ENCODE measurements at regions not wholly inside any gene's neighbourhood (a gene's known extent, or its start where the extent isn't known, plus 50 kb on each side); places are given as distances from the start of the nearest gene placed in this dataset.

GRCh38 chr13:91074091-91074490 is 273.4 kb upstream of the MIR17HG start:
- Mint-ChIP-seq H3K27me3 (ENCODE audit: low read depth) (no peaks in the 10 kb centered on the region), H3K4me1 (no peaks in the 10 kb centered on the region), H3K9me3 (peaks cover 11% of the 10 kb centered on the region), H3K27ac (no peak overlapping the region), H3K36me3 (no peaks in the 10 kb centered on the region), H3K4me3 (no peak overlapping the region)
- CTCF ChIA-PET, result no interaction called here
- TF ChIP-seq, protein P1, sequence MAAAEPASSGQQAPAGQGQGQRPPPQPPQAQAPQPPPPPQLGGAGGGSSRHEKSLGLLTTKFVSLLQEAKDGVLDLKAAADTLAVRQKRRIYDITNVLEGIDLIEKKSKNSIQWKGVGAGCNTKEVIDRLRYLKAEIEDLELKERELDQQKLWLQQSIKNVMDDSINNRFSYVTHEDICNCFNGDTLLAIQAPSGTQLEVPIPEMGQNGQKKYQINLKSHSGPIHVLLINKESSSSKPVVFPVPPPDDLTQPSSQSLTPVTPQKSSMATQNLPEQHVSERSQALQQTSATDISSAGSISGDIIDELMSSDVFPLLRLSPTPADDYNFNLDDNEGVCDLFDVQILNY (CRISPR knock-in tag; IDR thresholded peaks at IDR 0.05), result no peak
- TF ChIP-seq ZNF532 (CRISPR knock-in tag; IDR thresholded peaks at IDR 0.05; ENCODE audit: borderline replicate concordance) (no peak), EMX1 (CRISPR knock-in tag; IDR thresholded peaks at IDR 0.05) (no peak), SMAD4 (CRISPR knock-in tag; IDR thresholded peaks at IDR 0.05) (no peak), CTCF (IDR thresholded peaks at IDR 0.05) (no peak), NFATC4 (CRISPR knock-in tag; IDR thresholded peaks at IDR 0.05) (no peak), HMGA2 (CRISPR knock-in tag; IDR thresholded peaks at IDR 0.05) (no peak), SOX15 (CRISPR knock-in tag; IDR thresholded peaks at IDR 0.05) (no peak), GABPB1 (CRISPR knock-in tag; IDR thresholded peaks at IDR 0.05) (no peak), ETV6 (CRISPR knock-in tag; IDR thresholded peaks at IDR 0.05) (no peak), IRF2 (CRISPR knock-in tag; IDR thresholded peaks at IDR 0.05; ENCODE audit: borderline replicate concordance, low read depth) (no peak), ZBTB43 (CRISPR knock-in tag; IDR thresholded peaks at IDR 0.05) (no peak), NR3C1 (CRISPR knock-in tag; conservative IDR thresholded peaks at IDR 0.05; ENCODE audit: low read depth) (no peak), NR2C2 (CRISPR knock-in tag; IDR thresholded peaks at IDR 0.05) (no peak), NR1H2 (CRISPR knock-in tag; IDR thresholded peaks at IDR 0.05) (no peak), OVOL2 (CRISPR knock-in tag; IDR thresholded peaks at IDR 0.05; ENCODE audit: borderline replicate concordance) (no peak), SMAD3 (CRISPR knock-in tag; IDR thresholded peaks at IDR 0.05; ENCODE audit: borderline replicate concordance) (no peak)
- TF ChIP-seq, protein P2, sequence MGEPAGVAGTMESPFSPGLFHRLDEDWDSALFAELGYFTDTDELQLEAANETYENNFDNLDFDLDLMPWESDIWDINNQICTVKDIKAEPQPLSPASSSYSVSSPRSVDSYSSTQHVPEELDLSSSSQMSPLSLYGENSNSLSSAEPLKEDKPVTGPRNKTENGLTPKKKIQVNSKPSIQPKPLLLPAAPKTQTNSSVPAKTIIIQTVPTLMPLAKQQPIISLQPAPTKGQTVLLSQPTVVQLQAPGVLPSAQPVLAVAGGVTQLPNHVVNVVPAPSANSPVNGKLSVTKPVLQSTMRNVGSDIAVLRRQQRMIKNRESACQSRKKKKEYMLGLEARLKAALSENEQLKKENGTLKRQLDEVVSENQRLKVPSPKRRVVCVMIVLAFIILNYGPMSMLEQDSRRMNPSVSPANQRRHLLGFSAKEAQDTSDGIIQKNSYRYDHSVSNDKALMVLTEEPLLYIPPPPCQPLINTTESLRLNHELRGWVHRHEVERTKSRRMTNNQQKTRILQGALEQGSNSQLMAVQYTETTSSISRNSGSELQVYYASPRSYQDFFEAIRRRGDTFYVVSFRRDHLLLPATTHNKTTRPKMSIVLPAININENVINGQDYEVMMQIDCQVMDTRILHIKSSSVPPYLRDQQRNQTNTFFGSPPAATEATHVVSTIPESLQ (CRISPR knock-in tag; IDR thresholded peaks at IDR 0.05), result no peak
- TF ChIP-seq, protein P3, sequence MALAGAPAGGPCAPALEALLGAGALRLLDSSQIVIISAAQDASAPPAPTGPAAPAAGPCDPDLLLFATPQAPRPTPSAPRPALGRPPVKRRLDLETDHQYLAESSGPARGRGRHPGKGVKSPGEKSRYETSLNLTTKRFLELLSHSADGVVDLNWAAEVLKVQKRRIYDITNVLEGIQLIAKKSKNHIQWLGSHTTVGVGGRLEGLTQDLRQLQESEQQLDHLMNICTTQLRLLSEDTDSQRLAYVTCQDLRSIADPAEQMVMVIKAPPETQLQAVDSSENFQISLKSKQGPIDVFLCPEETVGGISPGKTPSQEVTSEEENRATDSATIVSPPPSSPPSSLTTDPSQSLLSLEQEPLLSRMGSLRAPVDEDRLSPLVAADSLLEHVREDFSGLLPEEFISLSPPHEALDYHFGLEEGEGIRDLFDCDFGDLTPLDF (CRISPR knock-in tag; IDR thresholded peaks at IDR 0.05), result no peak
- TF ChIP-seq, protein P4, sequence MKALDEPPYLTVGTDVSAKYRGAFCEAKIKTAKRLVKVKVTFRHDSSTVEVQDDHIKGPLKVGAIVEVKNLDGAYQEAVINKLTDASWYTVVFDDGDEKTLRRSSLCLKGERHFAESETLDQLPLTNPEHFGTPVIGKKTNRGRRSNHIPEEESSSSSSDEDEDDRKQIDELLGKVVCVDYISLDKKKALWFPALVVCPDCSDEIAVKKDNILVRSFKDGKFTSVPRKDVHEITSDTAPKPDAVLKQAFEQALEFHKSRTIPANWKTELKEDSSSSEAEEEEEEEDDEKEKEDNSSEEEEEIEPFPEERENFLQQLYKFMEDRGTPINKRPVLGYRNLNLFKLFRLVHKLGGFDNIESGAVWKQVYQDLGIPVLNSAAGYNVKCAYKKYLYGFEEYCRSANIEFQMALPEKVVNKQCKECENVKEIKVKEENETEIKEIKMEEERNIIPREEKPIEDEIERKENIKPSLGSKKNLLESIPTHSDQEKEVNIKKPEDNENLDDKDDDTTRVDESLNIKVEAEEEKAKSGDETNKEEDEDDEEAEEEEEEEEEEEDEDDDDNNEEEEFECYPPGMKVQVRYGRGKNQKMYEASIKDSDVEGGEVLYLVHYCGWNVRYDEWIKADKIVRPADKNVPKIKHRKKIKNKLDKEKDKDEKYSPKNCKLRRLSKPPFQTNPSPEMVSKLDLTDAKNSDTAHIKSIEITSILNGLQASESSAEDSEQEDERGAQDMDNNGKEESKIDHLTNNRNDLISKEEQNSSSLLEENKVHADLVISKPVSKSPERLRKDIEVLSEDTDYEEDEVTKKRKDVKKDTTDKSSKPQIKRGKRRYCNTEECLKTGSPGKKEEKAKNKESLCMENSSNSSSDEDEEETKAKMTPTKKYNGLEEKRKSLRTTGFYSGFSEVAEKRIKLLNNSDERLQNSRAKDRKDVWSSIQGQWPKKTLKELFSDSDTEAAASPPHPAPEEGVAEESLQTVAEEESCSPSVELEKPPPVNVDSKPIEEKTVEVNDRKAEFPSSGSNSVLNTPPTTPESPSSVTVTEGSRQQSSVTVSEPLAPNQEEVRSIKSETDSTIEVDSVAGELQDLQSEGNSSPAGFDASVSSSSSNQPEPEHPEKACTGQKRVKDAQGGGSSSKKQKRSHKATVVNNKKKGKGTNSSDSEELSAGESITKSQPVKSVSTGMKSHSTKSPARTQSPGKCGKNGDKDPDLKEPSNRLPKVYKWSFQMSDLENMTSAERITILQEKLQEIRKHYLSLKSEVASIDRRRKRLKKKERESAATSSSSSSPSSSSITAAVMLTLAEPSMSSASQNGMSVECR (CRISPR knock-in tag; IDR thresholded peaks at IDR 0.05; ENCODE audit: borderline replicate concordance), result no peak
- ATAC-seq (no peak), DNase-seq (ENCODE audit: low spot score) (no peak)
- POLR2A ChIA-PET, result no interaction called here
